Pancreas (tissue), 10 donors: ENCODE measurements at regions not wholly inside any gene's neighbourhood (a gene's known extent, or its start where the extent isn't known, plus 50 kb on each side); places are given as distances from the start of the nearest gene placed in this dataset.

Experiments
- ATAC-seq, 4 donors: fragments of 200-7000 bp; cut with Tn5 transposase; one replicate each; pipeline versions ENCODE4 v1.8.0 to v1.9.1; 2020; ENCODE audit warnings: mild to moderate bottlenecking in 4 of 4, moderate library complexity in 4 of 4
- DNase-seq, 6 donors: peaks; one replicate each; pipeline ENCODE4 v3.0.0-alpha.2; 2020
- FAIRE-seq: peaks from 2 replicates; lab custom pipeline; 2012; peaks lifted over from hg19 to GRCh38; lab: Jason Lieb, UNC
- H3K27ac ChIP-seq, 4 donors: fragments of 200-600 bp; sonication (generic); 1 replicate in 3 of 4; 2 replicates in 1 of 4; pipeline versions ENCODE4 v1.5.0 to v1.8.0; 2020
- H3K27me3 ChIP-seq, 4 donors: fragments of 200-600 bp; one replicate each; pipeline ENCODE4 v1.8.0; 2021
- H3K36me3 ChIP-seq, 3 donors: fragments of 200-600 bp; sonication (generic) in 1 of 3; one replicate each; pipeline versions ENCODE4 v1.5.0 to v1.8.0; 2020 to 2021
- H3K4me1 ChIP-seq, 3 donors: fragments of 200-600 bp; one replicate each; pipeline ENCODE4 v1.8.0; 2021
- H3K4me3 ChIP-seq, 4 donors: fragments of 200-600 bp; sonication (generic) in 2 of 4; one replicate each; pipeline versions ENCODE4 v1.5.0 to v1.8.0; 2020 to 2021
- H3K9me3 ChIP-seq, 4 donors: fragments of 200-600 bp; one replicate each; pipeline ENCODE4 v1.8.0; 2021
- CTCF ChIP-seq, 4 donors: fragments of 200-600 bp; sonication (generic) in 3 of 4; IDR thresholded peaks; one replicate each; pipeline versions ENCODE4 v1.5.0 to v1.8.0; 2021; ENCODE audit warnings: antibody characterized with exemption in 4 of 4
- WGBS, 2 donors: extraction: QIAGEN DNeasy Blood & Tissue Kit; methylation state at CpG; one replicate each; pipeline ENCODE4 v1.1.7; 2013; 5-methylcytosine and 5-hydroxymethylcytosine counted together
- intact Hi-C, 3 donors: fragments of 100-400 bp; cut with DNase I; formaldehyde crosslinking; loops; one replicate each; pipeline versions ENCODE4 v1.11.1 to v1.14.2; 2022
- donor health status: healthy with polysubstance abuse.
- donor health status: DM: no; HTN: no; CAD: no; lungs with moderate emphysema.
- donor health status: DM: no; HTN: no; CAD: no.
- donor health status: control.
- donor health status: control.
- donor health status: Bipolar disorder and iron deficiency.
- donor health status: DM: yes; HTN: yes; CAD: no.
- donor health status: DM: no; HTN: no; CAD: no.
- donor health status: DM: no; HTN: no; CAD: no.
- donor health status: DM: yes; HTN: yes; CAD: no.

GRCh38 chr11:23398052-23398451 is 537.8 kb upstream of the CCDC179 start:
- no peak for FAIRE-seq

GRCh38 chr11:23399995-23400394 is 539.7 kb upstream of the CCDC179 start:
- no peak for FAIRE-seq
- no peaks in the 10 kb centered on the region for H3K36me3 ChIP-seq
- H3K27me3 ChIP-seq = no peaks in the 10 kb centered on the region
- DNase-seq = peak in 2 of 6 donors; percentile 7 to 52
- intact Hi-C loops = no loop called here
- no peaks in the 10 kb centered on the region for H3K9me3 ChIP-seq
- H3K4me3 ChIP-seq = no peak overlapping the region
- no peak for ATAC-seq
- no peak overlapping the region for H3K27ac ChIP-seq
- no peaks in the 10 kb centered on the region for H3K4me1 ChIP-seq
- WGBS, 2 donors = 89 to 91% methylated on average over 25 of the region's 25 CpGs
- no peak for TF ChIP-seq CTCF (IDR thresholded peaks at IDR 0.05)

More at GRCh38 chr11:23398052-23398451, 537.8 kb upstream of the CCDC179 start:
- H3K36me3 ChIP-seq = no peaks in the 10 kb centered on the region
- DNase-seq = no peak
- WGBS, 2 donors = 66 to 74% methylated on average over 2 of the region's 2 CpGs
- intact Hi-C loops = no loop called here
- H3K4me3 ChIP-seq = no peak overlapping the region
- no peaks in the 10 kb centered on the region for H3K27me3 ChIP-seq
- H3K4me1 ChIP-seq = no peaks in the 10 kb centered on the region
- TF ChIP-seq CTCF (IDR thresholded peaks at IDR 0.05) = no peak
- no peak overlapping the region for H3K27ac ChIP-seq
- no peak for ATAC-seq
- no peaks in the 10 kb centered on the region for H3K9me3 ChIP-seq

- 98 to 99% methylated on average over 53 of the region's 53 CpGs for WGBS, 2 donors
These were observed 543.2 kb upstream of the CCDC179 start for GRCh38 chr11:23403210-23404185.

GRCh38 chr11:23404225-23405160 is 544.2 kb upstream of the CCDC179 start:
- no peaks in the 10 kb centered on the region for H3K4me1 ChIP-seq
- H3K27ac ChIP-seq = no peak overlapping the region
- no peak for FAIRE-seq
- DNase-seq = peak in 4 of 6 donors; percentile 6 to 60 (median 14)
- no peaks in the 10 kb centered on the region for H3K36me3 ChIP-seq
- H3K4me3 ChIP-seq = no peak overlapping the region
- TF ChIP-seq CTCF (IDR thresholded peaks at IDR 0.05) = no peak
- intact Hi-C loops = no loop called here
- WGBS, 2 donors = 96 to 97% methylated on average over 41 of the region's 41 CpGs
- ATAC-seq = no peak
- no peaks in the 10 kb centered on the region for H3K27me3 ChIP-seq
- H3K9me3 ChIP-seq = no peaks in the 10 kb centered on the region

More at GRCh38 chr11:23403210-23404185, 543.2 kb upstream of the CCDC179 start:
- intact Hi-C loops = no loop called here
- no peaks in the 10 kb centered on the region for H3K36me3 ChIP-seq
- ATAC-seq (no peak), DNase-seq (peak in 3 of 6 donors; percentile 6 to 30 (median 11)), FAIRE-seq (no peak)
- no peak for TF ChIP-seq CTCF (IDR thresholded peaks at IDR 0.05)
- no peaks in the 10 kb centered on the region for H3K9me3 ChIP-seq
- no peaks in the 10 kb centered on the region for H3K4me1 ChIP-seq
- H3K27ac ChIP-seq = no peak overlapping the region
- H3K4me3 ChIP-seq = no peak overlapping the region
- no peaks in the 10 kb centered on the region for H3K27me3 ChIP-seq
